Gastrocnemius medialis (tissue), 4 donors: ENCODE measurements at regions not wholly inside any gene's neighbourhood (a gene's known extent, or its start where the extent isn't known, plus 50 kb on each side); places are given as distances from the start of the nearest gene placed in this dataset.

Experiments
- ATAC-seq, 2 donors: fragments of 150-250 bp; one replicate each; pipeline ENCODE4 v1.9.1; 2016
- DNase-seq, 2 donors: peaks; one replicate each; pipeline ENCODE4 v3.0.0-alpha.2; 2019
- H3K27ac ChIP-seq, 4 donors: fragments of 200-600 bp; sonication (generic); 1 replicate in 1 of 4; 2 replicates in 3 of 4; pipeline ENCODE4 v1.5.1; 2016 to 2018; ENCODE audit warnings: mild to moderate bottlenecking in 2 of 4, moderate library complexity in 1 of 4
- H3K27me3 ChIP-seq, 3 donors: fragments of 200-600 bp; sonication (generic) in 2 of 3; 1 replicate in 1 of 3; 2 replicates in 2 of 3; pipeline versions ENCODE4 v1.5.1 to v1.6.0; 2016 to 2019; ENCODE audit warnings: mild to moderate bottlenecking in 1 of 3, moderate library complexity in 1 of 3
- H3K36me3 ChIP-seq, 2 donors: fragments of 200-600 bp; sonication (generic) in 1 of 2; one replicate each; pipeline ENCODE4 v1.5.1; 2017 to 2018
- H3K4me1 ChIP-seq, 2 donors: fragments of 200-600 bp; sonication (generic) in 1 of 2; one replicate each; pipeline ENCODE4 v1.5.1; 2016 to 2017; ENCODE audit warnings: mild to moderate bottlenecking in 2 of 2
- H3K4me3 ChIP-seq, 4 donors: fragments of 200-600 bp; sonication (generic) in 3 of 4; 1 replicate in 1 of 4; 2 replicates in 3 of 4; pipeline ENCODE4 v1.5.1; 2016 to 2019; ENCODE audit warnings: mild to moderate bottlenecking in 2 of 4
- H3K9me3 ChIP-seq, 3 donors: fragments of 200-600 bp; sonication (generic) in 2 of 3; 1 replicate in 1 of 3; 2 replicates in 2 of 3; pipeline ENCODE4 v1.5.1; 2016 to 2019
- CTCF ChIP-seq, 5 experiments: fragments of 450-650 bp in 3 of 5; fragments of 200-600 bp in 2 of 5; sonication (generic) in 2 of 5; IDR thresholded peaks in 4 of 5; conservative IDR thresholded peaks in 1 of 5; 1 replicate in 4 of 5; 2 replicates in 1 of 5; pipeline ENCODE4 v1.5.1; 2016 to 2019; ENCODE audit warnings: antibody characterized with exemption in 5 of 5, mild to moderate bottlenecking in 3 of 5, moderate library complexity in 3 of 5
- POLR2A ChIP-seq, 2 donors: fragments of 450-650 bp; IDR thresholded peaks; one replicate each; pipeline ENCODE4 v1.6.1; 2017; ENCODE audit warnings: antibody characterized with exemption in 2 of 2, mild to moderate bottlenecking in 2 of 2, moderate library complexity in 2 of 2
- in situ Hi-C, 4 donors: fragments of 200-750 bp; cut with MboI; loops; one replicate each; pipeline versions ENCODE4 v1.15.0 to v1.8.0; 2017; ENCODE audit warnings: low sequenced_read_pairs in 4 of 4
- intact Hi-C: fragments of 100-400 bp; cut with DNase I; formaldehyde crosslinking; loops from one replicate; pipeline ENCODE4 v1.15.1; 2023; ENCODE audit warnings: low total_unique reads

- DNase-seq, result no peak
- TF ChIP-seq CTCF (IDR thresholded peaks at IDR 0.05 in 4 of 5, conservative IDR thresholded peaks at IDR 0.05 in 1 of 5), result no peak
- TF ChIP-seq POLR2A (IDR thresholded peaks at IDR 0.05), result no peak
- no peak for ATAC-seq
- in situ Hi-C loops (no loop called here), intact Hi-C loops (no loop called here)
- H3K9me3 ChIP-seq, result no peaks in the 10 kb centered on the region
- H3K4me1 ChIP-seq, result no peaks in the 10 kb centered on the region
- H3K4me3 ChIP-seq, result no peak overlapping the region
- no peaks in the 10 kb centered on the region for H3K36me3 ChIP-seq
- H3K27ac ChIP-seq, result no peak overlapping the region
- no peaks in the 10 kb centered on the region for H3K27me3 ChIP-seq
These were observed 188.6 kb downstream of the SLC6A15 start for GRCh38 chr12:84723988-84724387.

DNA sequence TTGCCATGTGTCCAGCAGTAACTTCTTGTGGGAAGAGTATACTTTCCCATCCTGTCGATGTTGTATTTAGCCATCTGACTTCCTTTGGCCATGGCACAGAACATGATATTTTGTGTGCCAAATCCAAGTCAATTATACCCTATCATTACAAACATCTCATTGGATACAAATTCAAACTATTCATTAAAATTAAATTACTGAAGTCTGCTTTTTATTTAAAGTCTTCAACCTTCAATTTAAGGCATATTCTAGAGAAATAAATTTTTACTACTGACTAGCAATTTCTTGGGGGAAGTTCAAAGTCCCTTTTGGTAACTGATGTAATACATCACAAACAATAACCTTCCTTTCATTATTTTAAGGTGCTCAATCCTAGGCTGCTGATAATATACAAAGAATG lies 192.6 kb downstream of the SLC6A15 start:
- H3K27me3 ChIP-seq, result no peaks in the 10 kb centered on the region
- H3K4me1 ChIP-seq, result no peaks in the 10 kb centered on the region
- intact Hi-C loops (no loop called here), in situ Hi-C loops (no loop called here)
- TF ChIP-seq POLR2A (IDR thresholded peaks at IDR 0.05), result no peak
- TF ChIP-seq CTCF (IDR thresholded peaks at IDR 0.05 in 4 of 5, conservative IDR thresholded peaks at IDR 0.05 in 1 of 5), result no peak
- H3K27ac ChIP-seq, result no peak overlapping the region
- H3K4me3 ChIP-seq, result no peak overlapping the region
- H3K9me3 ChIP-seq, result no peaks in the 10 kb centered on the region
- H3K36me3 ChIP-seq, result no peaks in the 10 kb centered on the region
- DNase-seq (no peak), ATAC-seq (no peak)

DNA sequence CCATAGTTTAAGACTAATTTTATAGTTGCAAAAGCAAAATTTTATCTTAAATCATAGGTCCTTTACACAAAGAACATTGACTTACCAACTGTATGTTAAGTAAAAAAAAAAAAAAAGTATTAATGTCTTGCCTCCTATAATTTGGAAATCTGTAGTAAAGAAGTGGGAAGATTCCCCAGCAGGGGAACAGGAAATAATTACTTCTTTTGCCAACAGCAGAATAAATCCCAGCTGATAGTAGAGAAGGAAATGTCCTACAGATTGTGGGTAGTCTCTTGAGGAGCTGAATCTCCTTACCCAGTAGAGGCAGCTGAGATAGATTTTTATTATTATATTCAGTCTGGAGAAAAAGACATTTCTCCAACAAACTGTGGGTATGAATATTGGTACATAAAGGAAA lies 193.7 kb downstream of the SLC6A15 start:
- H3K27me3 ChIP-seq, result no peaks in the 10 kb centered on the region
- no peak overlapping the region for H3K27ac ChIP-seq
- ATAC-seq, result no peak
- in situ Hi-C loops (no loop called here), intact Hi-C loops (no loop called here)
- TF ChIP-seq CTCF (IDR thresholded peaks at IDR 0.05 in 4 of 5, conservative IDR thresholded peaks at IDR 0.05 in 1 of 5) (no peak), POLR2A (IDR thresholded peaks at IDR 0.05) (no peak)
- H3K36me3 ChIP-seq, result no peaks in the 10 kb centered on the region
- DNase-seq, result no peak
- no peaks in the 10 kb centered on the region for H3K4me1 ChIP-seq
- no peaks in the 10 kb centered on the region for H3K9me3 ChIP-seq
- no peak overlapping the region for H3K4me3 ChIP-seq

DNA sequence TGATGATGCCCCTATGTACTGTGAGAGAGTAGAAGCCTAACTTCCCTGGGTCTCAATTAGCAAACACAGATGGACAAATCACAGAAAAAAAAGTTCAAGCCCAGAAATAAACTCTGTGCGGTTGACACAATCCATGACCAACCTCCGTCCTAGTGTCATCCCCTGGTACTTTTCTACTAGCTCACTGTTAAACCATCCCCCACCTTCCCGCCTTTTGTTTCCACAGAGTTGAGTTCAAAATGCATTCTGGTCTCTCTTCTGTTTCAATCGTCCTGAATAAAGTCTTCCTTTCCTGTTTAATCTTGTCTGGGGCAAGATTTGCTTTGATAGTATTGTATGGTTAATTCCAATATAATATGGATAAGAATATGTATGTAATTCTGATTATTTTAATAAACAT lies 199.9 kb downstream of the SLC6A15 start:
- in situ Hi-C loops (no loop called here), intact Hi-C loops (no loop called here)
- ATAC-seq (no peak), DNase-seq (no peak)
- Histone ChIP-seq H3K36me3 (no peaks in the 10 kb centered on the region), H3K4me3 (no peak overlapping the region), H3K4me1 (no peaks in the 10 kb centered on the region), H3K27ac (no peak overlapping the region), H3K27me3 (no peaks in the 10 kb centered on the region), H3K9me3 (no peaks in the 10 kb centered on the region)
- TF ChIP-seq CTCF (IDR thresholded peaks at IDR 0.05 in 4 of 5, conservative IDR thresholded peaks at IDR 0.05 in 1 of 5), result no peak
- no peak for TF ChIP-seq POLR2A (IDR thresholded peaks at IDR 0.05)

GRCh38 chr12:84706374-84706773 lies 206.2 kb downstream of the SLC6A15 start:
- intact Hi-C loops, result no loop called here
- no peak overlapping the region for H3K4me3 ChIP-seq
- no peaks in the 10 kb centered on the region for H3K4me1 ChIP-seq
- DNase-seq (no peak), ATAC-seq (no peak)
- no peak overlapping the region for H3K27ac ChIP-seq
- no peaks in the 10 kb centered on the region for H3K36me3 ChIP-seq
- in situ Hi-C loops, result no loop called here
- no peaks in the 10 kb centered on the region for H3K9me3 ChIP-seq
- H3K27me3 ChIP-seq, result no peaks in the 10 kb centered on the region
- no peak for TF ChIP-seq CTCF (IDR thresholded peaks at IDR 0.05 in 4 of 5, conservative IDR thresholded peaks at IDR 0.05 in 1 of 5)
- TF ChIP-seq POLR2A (IDR thresholded peaks at IDR 0.05), result no peak
